Prostate gland (tissue), 2 donors: ENCODE measurements at regions not wholly inside any gene's neighbourhood (a gene's known extent, or its start where the extent isn't known, plus 50 kb on each side); places are given as distances from the start of the nearest gene placed in this dataset.
"Not testable (repeated sequence)": the region's sequence is repeated elsewhere in the genome, so short reads cannot be mapped to it uniquely, and the experiment has no call there.

Experiments
- DNase-seq: peaks from one replicate; pipeline ENCODE4 v3.0.0-alpha.2; 2019; ENCODE audit warnings: low spot score
- H3K27ac ChIP-seq, 2 donors: fragments of 200-600 bp; sonication (generic); 2 replicates each; pipeline ENCODE4 v1.5.1; 2017 to 2019
- H3K27me3 ChIP-seq: fragments of 200-600 bp; sonication (generic); replicated peaks from 2 replicates; pipeline ENCODE4 v1.5.1; 2019; ENCODE audit not compliant: insufficient read depth
- H3K36me3 ChIP-seq, 2 donors: fragments of 200-600 bp; sonication (generic); 1 replicate in 1 of 2; 2 replicates in 1 of 2; pipeline versions ENCODE4 v1.5.1 to v1.8.1; 2017 to 2019
- H3K4me1 ChIP-seq: fragments of 200-600 bp; sonication (generic); replicated peaks from 2 replicates; pipeline ENCODE4 v1.5.1; 2019
- H3K4me3 ChIP-seq, 2 donors: fragments of 200-600 bp; sonication (generic); 2 replicates each; pipeline ENCODE4 v1.5.1; 2017 to 2019
- H3K9me3 ChIP-seq: fragments of 200-600 bp; sonication (generic); 2 replicates; pipeline ENCODE4 v1.5.1; 2017
- WGBS: methylation state at CpG from one replicate; pipeline ENCODE4 v1.1.5; 2018; 5-methylcytosine and 5-hydroxymethylcytosine counted together
- intact Hi-C: fragments of 100-400 bp; cut with DNase I; formaldehyde crosslinking; loops from one replicate; pipeline ENCODE4 v1.14.2; 2022

DNA sequence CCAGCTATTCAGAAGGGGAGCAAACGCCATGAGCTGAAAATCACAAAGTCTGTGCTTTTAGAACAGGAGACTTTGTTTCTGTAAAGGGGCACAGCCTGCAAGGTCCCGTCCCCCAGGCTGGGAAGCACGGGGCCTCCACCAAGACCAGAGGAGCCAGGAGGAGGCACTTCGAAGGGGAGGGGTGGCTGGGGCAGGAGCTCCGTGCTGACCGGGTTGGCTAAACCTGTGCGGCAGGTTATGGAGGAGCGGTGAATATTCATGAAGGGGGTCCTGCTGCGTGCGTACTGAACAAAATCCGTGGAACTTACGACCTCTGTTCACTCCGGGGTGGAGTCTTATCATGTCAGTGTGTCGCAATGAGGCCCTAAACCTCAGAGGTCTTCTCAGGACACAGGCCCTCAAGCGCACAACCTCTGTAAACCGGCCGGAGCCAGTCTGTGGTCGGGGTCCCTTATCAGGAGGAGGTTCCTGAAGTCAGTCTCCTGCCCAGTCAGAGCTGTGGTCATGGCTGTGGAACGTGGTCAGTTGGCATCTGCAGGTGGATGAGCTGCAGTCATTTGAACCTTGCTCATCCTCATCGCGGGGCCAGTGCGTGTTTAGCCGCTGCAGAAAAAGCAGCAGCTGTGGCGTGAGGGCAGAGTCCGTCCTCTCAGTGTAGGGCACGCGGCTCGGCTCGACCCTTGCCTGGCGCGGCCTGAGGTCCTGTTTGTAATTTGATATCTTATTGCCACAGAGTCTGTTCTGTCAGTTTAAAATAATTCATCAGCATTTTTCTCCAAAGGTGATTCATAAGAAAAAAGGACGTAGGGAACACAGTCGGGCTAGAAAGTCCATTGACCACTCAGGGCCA, 5507.7 kb upstream of the TPTE start:
- DNase-seq, H3K36me3 ChIP-seq, intact Hi-C loops, H3K27me3 ChIP-seq, H3K4me1 ChIP-seq, H3K4me3 ChIP-seq, H3K27ac ChIP-seq, H3K9me3 ChIP-seq: not testable (repeated sequence)
- WGBS, result no CpG with 5 or more reads among the region's 33 CpGs

DNA sequence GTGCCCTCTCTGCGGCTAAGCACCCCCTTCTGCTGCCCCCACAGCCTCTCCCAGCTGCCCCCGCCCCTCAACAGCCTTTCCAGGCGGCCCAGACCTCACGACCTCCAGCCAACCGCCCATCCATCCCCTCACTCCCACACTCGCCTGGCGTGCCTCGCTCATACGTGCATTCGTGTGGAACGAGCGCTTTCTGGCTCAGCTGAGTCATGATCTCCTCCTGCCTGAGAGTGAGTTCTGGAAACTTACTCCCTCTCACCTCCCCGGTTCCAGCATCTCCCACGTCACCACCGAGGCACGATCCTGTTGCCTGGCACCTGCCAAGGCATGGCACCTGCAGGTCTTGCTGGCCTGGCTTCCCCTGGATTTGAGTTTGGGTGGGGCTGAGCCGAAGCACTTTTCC, 5506.2 kb upstream of the TPTE start:
- intact Hi-C loops, DNase-seq, H3K27me3 ChIP-seq, H3K9me3 ChIP-seq, H3K4me3 ChIP-seq, H3K36me3 ChIP-seq, H3K27ac ChIP-seq, H3K4me1 ChIP-seq: not testable (repeated sequence)
- WGBS, result no CpG with 5 or more reads among the region's 17 CpGs

DNA sequence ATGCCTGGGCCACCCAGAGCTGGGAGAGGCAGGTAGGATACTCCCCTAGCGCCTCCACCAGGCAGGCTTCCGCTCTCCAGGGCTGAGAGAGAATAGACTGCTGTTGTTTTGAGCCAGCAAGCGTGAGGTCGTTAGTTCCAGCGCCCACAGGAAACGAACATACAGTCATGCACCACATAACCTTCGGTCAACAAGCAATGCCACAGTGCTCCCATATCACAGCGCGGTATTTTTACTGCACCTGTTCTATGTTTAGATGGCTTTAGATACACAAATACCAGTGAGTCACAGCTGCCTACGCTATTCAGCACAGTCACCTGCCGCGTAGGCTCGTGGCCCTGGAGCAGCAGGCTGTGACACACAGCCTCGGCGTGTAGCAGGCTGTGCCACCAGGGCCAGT, 5502.3 kb upstream of the TPTE start:
- H3K27me3 ChIP-seq, H3K27ac ChIP-seq, DNase-seq, H3K4me3 ChIP-seq, H3K4me1 ChIP-seq, H3K36me3 ChIP-seq, intact Hi-C loops, H3K9me3 ChIP-seq: not testable (repeated sequence)
- no CpG with 5 or more reads among the region's 15 CpGs for WGBS

DNA sequence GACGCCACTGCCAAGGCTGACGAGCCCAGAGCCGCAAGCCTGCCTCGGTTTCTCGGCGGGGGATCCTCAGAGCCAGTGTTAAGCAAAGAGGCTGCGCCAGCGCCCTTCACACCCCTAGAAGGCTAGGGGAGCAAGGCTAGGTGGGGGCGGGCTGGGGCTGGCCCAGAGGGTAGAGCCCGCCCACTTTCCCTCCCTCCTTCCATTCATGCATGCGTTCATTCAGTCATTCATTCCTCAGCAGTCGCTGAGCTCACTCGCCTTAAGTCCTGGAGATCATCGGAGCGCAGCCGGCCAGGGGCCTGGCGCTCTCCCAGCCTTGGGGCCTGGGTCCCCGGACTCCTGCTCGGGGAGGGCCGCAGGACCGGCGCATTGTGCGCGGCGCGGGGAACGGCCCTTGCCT, 5499.6 kb upstream of the TPTE start:
- H3K27me3 ChIP-seq, H3K36me3 ChIP-seq, H3K27ac ChIP-seq, intact Hi-C loops, DNase-seq, H3K4me3 ChIP-seq, H3K4me1 ChIP-seq, H3K9me3 ChIP-seq: not testable (repeated sequence)
- no CpG with 5 or more reads among the region's 27 CpGs for WGBS

DNA sequence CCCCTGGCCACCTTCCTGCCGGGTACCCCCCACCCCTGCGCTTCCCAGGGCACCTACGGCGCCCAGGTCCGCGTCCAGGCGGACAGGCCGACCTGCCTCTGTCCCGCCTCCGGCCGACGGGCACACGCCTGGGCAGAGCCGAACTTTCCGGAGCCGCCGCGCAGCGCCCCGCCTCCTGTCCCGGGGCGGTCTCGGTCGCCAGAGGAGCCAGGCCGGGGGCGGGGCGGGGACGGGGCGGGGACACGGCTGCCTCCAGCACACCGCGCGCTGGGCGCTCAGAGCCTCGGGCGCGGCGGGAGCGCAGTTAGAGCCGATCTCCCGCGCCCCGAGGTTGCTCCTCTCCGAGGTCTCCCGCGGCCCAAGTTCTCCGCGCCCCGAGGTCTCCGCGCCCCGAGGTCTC, 5499.1 kb upstream of the TPTE start:
- WGBS, result no CpG with 5 or more reads among the region's 52 CpGs
- DNase-seq, H3K4me1 ChIP-seq, H3K27ac ChIP-seq, intact Hi-C loops, H3K27me3 ChIP-seq, H3K4me3 ChIP-seq, H3K9me3 ChIP-seq, H3K36me3 ChIP-seq: not testable (repeated sequence)

DNA sequence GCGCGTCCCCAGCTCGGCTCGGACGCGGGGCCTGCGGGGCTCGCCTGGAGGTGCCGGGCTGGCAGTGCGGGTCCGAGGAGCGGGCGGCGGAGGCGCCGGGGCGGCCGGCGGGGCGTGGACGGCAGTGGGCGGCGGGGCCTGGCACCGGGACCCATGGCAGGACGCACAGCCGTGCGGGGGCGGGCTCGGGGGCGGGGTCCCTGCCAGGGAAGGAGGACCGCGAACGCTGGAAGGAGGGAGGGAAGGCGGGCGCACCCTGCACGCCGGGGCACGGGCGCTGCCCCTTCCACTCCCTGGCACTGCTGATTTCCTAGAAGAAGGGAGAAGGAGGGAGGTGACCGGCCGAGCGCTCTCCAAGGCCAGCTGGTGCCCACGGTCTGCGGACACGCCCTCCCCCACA, 5498.6 kb upstream of the TPTE start:
- no CpG with 5 or more reads among the region's 45 CpGs for WGBS
- H3K4me3 ChIP-seq, H3K27ac ChIP-seq, intact Hi-C loops, H3K27me3 ChIP-seq, H3K4me1 ChIP-seq, H3K9me3 ChIP-seq, DNase-seq, H3K36me3 ChIP-seq: not testable (repeated sequence)

DNA sequence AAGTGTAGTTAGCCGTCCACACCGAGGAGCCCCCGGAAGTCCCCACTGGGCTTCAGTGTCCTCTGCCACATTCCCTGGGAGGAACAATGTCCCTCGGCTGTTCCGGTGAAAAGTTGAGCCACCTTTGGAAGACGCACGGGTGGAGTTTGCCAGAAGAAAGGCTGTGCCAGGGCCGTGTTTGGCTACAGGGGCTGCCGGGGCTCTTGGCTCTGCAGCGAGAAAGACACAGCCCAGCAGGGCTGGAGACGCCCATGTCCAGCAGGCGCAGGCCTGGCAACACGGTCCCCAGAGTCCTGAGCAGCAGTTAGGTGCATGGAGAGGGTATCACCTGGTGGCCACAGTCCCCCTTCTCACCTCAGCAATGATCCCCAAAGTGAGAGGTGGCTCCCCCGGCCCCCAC, 5486.2 kb upstream of the TPTE start:
- H3K36me3 ChIP-seq, DNase-seq, intact Hi-C loops, H3K9me3 ChIP-seq, H3K27ac ChIP-seq, H3K4me3 ChIP-seq, H3K4me1 ChIP-seq, H3K27me3 ChIP-seq: not testable (repeated sequence)
- no CpG with 5 or more reads among the region's 14 CpGs for WGBS

DNA sequence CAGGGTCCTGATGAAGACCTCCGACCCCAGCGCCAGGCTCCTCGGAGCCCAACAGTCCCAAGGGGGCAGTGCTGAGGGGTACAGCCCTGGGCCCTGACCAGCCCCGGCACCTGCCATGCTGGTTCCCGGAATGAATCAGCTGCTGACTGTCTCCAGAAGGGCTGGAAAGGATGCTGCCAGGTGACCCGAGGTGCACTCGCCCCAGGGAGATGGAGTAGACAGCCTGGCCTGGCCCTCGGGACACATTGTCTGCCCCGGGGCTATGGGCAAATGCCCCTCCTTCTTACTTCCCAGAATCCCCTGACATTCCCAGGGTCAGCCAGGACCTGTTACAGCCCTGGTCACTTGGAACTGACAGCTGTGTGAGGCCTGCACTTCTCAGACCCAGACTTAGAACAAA, 5485.8 kb upstream of the TPTE start:
- H3K36me3 ChIP-seq, H3K4me1 ChIP-seq, intact Hi-C loops, DNase-seq, H3K9me3 ChIP-seq, H3K4me3 ChIP-seq, H3K27me3 ChIP-seq, H3K27ac ChIP-seq: not testable (repeated sequence)
- WGBS, result no CpG with 5 or more reads among the region's 9 CpGs

DNA sequence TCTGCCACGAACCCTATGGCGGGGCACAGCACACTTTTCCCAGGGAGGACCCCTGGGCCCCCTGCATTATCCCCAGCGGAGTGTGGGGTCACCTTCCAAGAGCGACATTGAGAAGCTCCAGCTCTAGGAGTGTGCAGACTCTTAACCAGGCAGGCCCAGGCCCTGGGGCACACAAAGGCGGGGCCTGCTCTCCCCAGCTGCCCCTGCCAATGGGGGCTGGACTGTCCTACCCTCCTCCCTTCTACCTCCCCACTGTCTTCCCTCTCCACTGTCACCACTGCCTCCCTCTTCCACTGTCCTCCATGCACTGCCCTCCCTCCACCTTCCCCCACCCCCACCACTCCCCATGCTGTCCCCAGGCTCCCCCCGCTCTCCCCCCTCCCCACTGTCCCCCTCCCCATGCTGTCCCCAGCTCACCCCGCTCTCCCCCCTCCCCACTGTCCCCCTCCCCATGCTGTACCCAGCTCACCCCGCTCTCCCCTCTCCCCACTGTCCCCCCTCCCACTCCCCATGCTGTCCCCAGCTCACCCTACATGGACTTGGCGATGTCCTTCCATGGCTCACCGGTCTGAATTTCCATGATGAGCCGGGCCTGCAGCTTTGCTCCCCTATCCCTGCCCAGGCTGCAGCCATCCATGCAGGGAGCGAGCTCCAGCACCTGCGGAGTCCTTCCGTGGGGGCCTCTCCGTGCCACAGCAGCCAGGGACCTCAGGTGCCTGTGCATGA, 5483.6 kb upstream of the TPTE start:
- H3K27me3 ChIP-seq, H3K36me3 ChIP-seq, intact Hi-C loops, H3K4me3 ChIP-seq, DNase-seq, H3K9me3 ChIP-seq, H3K27ac ChIP-seq, H3K4me1 ChIP-seq: not testable (repeated sequence)
- WGBS, result 100% methylated on average over 5 of the region's 15 CpGs

DNA sequence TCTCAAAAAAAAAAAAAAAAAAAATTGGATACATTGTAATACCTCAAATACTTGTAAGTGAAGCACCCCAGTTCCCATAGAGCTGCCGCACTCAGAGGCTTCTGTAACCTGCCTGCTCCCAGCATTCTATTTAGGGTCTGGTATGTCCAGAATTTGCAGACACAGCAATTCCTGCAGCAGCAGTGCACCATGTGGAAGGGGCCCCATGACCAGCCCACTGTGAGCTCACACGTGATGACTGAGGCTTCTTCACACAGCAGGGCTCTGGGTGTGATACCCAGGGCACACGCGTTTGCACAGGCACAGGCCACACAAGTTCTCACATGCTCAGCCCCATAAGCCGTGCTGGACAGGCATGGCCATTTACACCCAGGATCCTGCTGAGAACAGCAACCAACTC, 5481.5 kb upstream of the TPTE start:
- no CpG with 5 or more reads among the region's 5 CpGs for WGBS
- H3K4me3 ChIP-seq, H3K27ac ChIP-seq, H3K27me3 ChIP-seq, H3K9me3 ChIP-seq, H3K4me1 ChIP-seq, intact Hi-C loops, DNase-seq, H3K36me3 ChIP-seq: not testable (repeated sequence)

DNA sequence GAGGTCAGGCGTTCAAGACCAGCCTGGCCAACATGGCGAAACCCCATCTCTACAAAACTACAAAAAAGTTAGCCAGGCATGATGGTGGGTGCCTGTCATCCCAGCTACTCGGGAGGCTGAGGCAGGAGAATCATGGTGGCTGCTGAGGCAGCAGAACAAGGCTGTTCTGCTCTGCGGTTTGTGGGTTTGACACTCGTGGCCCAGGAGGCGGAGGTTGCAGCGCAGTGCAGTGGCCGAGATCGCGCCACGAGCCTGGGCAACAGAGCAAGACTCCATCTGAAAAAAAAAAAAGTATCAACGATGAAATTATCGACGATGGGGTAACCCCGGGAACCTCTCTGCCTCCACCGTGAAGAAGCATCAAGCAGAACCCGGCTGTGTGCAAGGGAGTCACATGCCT, 5478.8 kb upstream of the TPTE start:
- H3K9me3 ChIP-seq, intact Hi-C loops, H3K4me3 ChIP-seq, H3K36me3 ChIP-seq, DNase-seq, H3K27me3 ChIP-seq, H3K4me1 ChIP-seq, H3K27ac ChIP-seq: not testable (repeated sequence)
- WGBS, result no CpG with 5 or more reads among the region's 17 CpGs

DNA sequence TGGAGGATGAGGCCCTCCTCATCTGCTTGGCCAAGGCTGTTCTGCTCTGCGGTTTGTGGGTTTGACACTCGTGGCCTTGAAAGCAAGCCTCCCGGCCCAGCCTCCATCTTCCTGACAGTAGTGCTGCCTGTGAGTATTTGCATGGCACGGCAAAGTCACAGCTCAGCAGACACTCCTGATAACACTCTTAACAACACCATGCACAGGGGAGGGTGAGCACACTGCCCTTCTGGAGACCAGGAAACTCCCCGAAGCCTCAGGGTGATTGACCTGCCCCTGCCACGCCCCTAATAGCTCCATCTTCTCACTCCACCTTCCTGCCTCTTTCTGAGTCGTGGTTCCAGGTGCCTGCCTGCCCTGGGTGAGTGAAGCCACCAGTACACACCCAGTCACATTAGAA, 5476.6 kb upstream of the TPTE start:
- no CpG with 5 or more reads among the region's 7 CpGs for WGBS
- H3K27ac ChIP-seq, DNase-seq, H3K9me3 ChIP-seq, H3K27me3 ChIP-seq, H3K4me1 ChIP-seq, intact Hi-C loops, H3K4me3 ChIP-seq, H3K36me3 ChIP-seq: not testable (repeated sequence)
